ENCODE measurements at regions not wholly inside any gene's neighbourhood (a gene's known extent, or its start where the extent isn't known, plus 50 kb on each side); places are given as distances from the start of the nearest gene placed in this dataset.

DNA sequence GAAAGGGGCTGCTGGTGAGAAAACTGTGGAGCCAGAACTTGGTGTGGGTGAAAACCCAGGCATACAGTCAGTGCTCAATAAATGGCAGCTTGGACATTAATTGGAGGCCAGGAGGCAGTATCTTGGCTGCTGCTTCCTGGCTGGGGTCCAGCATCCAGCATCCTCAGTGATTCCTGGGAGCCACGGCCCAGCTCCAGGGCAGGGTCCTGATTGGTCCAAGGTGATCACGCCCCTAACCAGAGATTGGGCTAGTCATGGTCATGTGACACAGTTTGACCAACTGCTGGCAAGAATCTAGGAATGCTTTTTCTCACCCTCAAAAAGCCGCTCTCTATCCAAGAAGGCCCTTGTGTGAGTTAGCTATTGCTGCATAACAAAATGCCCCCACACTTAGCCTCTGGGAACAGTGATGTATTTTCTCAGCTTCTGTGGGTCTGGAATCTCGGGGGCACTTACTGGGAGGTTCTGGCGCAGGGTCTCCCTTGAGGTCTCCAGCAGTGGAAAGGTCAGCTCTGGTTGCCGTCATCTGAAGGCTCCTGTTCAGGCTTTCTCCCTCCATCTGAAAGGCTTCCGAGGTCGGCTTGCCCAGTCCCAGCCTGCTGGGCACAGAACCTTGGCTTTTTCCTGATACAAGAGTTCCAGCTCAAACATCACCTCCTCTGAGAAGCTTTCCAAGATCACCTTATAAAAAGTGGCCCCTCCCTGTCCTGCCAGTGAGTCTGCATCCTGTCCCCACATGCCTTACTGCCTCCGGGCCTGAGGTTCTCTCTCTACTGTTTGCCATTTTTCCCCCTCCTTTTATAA lies 119.2 kb upstream of the NCOR2 start:
- no peak for DNase-seq

- no peak for DNase-seq
Observed at GRCh38 chr12:124685689-124686369, 118.4 kb upstream of the NCOR2 start.

DNA sequence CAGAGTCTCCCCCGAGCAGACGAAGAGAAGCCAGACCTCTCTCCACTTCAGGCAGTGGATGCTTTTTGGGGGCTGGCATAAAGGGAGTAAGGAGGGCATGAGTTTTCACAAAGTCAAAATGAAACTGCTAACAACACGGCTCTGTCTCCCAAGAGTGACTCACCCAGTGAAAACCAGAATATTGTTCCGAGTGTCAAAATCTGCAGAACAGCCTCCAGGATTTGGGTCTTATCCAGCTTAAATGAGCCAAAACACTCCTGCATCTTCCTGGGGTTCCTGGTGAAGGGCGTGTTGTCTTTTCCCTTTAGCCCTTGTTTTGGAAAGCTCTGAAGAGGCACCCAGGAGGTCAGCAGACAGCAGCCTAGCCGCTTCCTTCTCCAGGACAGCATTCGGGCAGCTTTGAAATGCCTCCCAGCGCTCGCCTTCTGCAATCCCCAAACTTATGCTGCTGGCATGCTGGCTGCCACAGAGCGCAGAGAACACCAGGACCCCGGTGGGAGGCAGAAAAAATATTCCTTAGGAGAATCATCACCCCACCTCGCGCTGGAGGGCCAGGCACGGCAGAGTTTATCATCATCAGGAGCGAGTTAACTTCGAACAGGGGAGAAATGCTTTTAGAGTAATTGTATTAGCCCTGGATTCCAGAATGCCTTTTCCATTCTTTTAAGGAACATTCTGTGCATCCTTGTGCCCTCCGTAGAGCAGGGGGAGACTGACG lies 117.7 kb upstream of the NCOR2 start:
- no peak for DNase-seq

DNA sequence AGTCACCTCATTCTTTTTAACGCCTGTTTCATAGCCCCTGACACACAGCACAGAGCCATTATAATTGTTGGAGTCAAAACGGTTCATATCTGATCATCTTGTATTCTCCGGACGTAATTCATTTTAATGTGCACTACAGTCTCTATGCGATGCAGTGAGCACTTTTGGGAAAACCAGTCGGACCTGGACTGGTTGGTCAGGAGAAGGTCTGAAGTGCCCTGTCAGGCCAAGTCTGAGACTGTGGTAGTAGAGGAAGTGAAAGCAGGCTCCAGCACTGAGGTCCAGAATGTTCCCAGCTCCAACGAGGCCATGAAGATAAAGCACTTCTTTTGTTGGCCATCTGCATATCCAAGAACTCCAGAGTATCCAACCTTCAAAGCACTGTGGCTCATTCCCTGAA lies 117.1 kb upstream of the NCOR2 start:
- no peak for DNase-seq

DNA sequence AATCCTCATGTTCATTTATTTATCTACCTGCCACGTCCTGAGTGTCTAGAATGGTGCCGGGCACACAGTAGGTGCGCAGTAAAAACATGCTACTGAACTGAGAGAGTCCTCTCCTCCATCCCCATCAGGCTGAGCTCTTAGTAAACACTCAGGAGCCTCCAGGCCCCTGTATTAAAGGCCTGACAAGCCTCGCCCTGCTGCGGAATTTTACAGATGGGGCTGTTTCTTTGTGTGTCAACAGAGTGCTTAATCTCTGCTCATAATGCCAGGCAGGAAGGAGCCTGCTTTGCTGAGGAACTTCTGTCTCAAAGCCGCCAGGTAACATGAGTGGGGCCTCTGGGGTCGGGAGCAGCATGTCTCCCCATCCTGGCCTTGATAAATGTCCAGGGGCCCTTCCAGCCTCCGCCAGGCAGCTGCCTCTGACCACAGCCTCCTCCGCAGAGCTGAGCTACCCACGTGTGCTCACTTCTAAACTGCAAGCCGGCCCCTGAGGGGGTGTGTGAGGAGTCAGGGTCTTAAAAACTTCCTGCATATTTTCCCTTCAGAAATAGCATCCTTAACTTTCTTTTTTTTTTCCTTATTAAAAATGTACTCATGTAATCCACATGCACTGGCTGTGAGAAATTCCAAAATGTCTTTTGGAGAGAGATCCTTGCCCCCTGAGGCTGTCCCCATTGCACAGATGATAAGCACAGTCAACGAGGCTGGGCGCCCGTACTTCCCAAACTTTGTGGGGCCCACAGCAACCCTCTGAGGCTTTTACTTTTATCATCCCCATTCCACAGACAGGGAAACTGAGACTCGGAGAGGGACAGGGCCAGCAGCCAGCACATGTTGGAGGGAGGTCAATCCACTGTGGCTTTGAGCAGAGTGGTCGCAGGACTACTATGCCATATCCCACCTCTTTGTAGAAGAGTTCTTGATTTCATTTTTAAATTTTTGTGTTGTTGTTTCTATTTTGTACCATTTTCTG lies 116.0 kb upstream of the NCOR2 start:
- no peak for DNase-seq

DNA sequence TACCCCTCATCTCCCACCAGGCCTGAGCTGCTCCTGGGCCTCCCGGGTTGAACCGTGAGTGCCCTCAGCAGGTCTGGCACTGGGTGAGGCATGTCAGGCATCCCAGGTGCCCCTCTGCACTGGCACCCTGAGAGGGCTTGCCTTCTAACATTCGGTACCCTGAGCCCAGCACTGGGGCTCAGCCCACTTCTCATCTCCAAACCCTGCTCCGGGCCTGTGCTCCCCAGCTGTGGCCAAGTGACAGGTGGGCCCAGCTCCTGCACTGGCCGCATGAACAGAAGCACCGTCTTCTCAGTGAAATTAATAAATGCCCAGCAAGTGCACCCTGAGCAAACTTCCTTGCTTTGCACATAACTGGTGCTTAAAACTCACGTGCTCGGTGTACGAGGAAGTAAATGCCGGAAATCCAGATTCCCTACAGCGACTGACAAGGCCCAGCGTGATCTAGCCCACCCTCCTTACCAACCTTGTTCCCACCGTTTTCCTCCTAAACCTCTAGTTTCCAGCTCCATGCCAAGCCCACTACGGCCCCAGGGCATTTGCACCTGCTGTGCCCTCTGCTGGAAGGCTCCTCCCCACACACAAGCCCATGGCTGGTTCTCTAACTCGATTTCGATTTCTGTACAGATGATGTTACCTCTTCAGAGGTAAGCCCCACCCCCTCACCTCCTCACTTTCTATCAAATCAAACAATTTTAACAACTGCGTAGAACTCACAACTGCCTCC lies 115.2 kb upstream of the NCOR2 start:
- no peak for DNase-seq

GRCh38 chr12:124681779-124682391 lies 114.5 kb upstream of the NCOR2 start:
- no peak for DNase-seq

DNA sequence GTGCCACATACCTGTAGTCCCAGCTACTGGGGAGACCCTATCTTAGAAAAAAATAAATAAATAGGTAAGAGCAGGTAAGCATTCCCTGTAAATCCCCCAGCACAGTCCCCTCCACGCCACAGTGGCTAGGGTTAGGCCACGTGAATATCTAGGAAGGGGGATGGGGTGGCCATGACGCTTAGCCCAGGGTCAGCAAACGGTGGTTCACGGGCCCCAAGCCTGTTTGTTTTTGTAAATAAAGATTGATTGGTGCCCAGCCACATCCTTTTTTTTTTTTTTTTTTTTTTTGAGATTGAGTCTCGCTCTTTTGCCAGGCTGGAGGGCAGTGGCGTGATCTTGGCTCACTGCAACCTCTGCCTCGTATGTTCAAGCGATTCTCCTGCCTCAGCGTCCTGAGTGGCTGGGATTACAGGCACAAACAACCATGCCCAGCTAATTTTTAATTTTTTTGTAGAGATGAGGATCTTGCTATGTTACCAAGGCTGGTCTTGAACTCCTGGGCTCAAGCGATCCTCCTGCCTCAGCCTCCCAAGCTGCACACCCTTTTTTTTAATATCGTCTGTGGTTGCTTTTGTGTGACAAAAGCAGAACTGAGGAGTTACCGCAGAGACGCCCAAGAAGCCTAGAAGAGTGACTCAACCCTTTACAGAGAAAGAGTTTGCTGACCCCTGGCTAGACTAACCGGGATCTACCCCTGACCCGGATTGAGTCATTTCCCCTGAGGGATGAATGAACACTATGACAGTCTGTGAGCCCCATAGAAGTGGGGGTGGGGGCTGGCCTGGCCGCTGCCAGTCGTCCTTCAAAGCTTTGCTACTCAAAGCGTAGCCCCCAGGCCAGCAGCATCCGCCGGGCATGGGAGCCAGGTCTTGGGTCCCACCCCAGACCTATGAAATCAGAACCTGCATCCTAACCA lies 113.7 kb upstream of the NCOR2 start:
- no peak for DNase-seq

- no peak for DNase-seq
Observed at GRCh38 chr12:124679533-124680371, 112.3 kb upstream of the NCOR2 start.

GRCh38 chr12:124679047-124679446 lies 111.6 kb upstream of the NCOR2 start:
- DNase-seq = no peak

- no peak for DNase-seq
Observed at GRCh38 chr12:124678421-124678893, 111.0 kb upstream of the NCOR2 start.

GRCh38 chr12:124677552-124678356 lies 110.3 kb upstream of the NCOR2 start:
- DNase-seq = peak; percentile 49 to 63

DNA sequence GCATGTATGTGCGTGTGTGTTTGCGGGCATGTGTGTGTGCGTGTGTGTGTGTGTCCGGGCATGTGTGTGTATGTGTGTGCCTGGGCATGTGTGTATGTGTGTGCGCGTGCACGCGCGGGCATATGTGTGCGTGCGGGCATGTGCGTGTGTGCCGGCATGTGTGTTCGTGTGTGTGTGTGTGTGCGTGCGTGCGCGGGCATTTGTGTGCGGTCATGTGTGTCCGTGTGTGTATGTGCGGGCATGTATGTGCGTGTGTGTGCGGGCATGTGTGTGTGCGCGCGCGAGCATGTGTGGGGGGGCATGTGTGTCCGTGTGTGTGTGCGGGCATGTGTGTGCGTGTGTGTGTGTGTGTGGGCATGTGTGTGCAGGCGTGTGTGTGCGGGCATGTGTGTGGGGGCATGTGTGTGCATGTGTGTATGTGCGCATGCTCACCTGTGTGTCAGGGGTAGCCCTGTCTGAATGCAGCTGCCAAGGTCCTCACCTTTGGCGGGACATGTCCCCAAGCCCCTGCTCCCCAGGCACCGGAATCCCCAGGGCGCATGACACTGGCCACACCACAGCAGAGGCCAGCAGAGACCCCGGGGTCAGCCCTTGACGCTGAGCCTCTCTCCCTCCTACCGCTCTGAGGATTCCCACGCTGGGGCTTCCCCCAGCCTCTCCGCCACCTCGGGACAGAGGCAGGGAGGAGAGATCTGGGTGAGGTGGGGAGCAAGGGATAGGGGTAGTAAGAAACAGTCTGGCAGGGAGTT lies 109.5 kb upstream of the NCOR2 start:
- DNase-seq = no peak

- no peak for DNase-seq
Observed at GRCh38 chr12:124675881-124676713, 108.7 kb upstream of the NCOR2 start.

GRCh38 chr12:124674937-124675336 lies 107.5 kb upstream of the NCOR2 start:
- no peak for DNase-seq

DNA sequence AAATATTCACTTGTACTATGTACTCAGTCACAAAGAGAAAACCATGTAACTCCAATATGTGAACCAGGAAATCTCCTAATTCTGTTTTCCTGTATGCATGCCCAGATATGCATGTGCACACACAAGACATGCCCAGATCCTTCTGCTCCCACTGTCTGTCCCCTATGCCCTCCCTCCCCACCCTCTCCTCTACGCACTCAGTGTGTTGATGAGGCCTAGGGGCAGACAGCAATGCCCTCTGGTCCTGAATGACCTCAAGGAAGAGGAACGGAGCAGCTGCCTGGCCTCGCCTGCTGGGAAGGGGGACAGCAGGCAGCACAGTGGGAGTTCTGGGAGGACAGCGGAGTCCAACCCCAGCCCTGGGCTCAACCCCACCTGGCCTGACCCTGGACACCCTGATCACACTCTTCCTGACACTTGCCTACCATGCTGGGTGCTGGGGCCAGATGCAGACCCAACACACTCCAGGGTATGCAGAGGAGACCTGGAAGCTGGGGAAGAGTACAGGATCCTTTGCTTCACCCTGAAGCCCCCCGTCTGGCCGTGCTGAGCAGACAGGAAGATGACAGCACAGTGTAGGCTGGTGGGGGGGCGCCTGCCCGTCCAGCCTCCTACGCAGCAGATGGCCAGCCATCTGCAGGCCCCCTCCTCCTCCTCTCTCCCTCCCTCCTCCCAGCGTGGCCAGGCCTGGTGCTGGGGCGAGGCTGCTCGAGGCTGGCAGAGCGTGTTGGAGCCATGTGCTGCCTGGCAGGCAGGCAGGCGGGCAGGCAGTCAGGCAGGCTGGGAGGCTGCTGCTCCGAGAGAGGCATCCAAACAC lies 106.6 kb upstream of the NCOR2 start:
- no peak for DNase-seq

Data from NCI-H187 (cell line).